GM04503 (cell line): ENCODE measurements at regions not wholly inside any gene's neighbourhood (a gene's known extent, or its start where the extent isn't known, plus 50 kb on each side); places are given as distances from the start of the nearest gene placed in this dataset.
"Not testable (repeated sequence)": the region's sequence is repeated elsewhere in the genome, so short reads cannot be mapped to it uniquely, and the experiment has no call there.

ENCODE experiments used
- DNase-seq: peaks from one replicate; pipeline ENCODE4 v3.0.0-alpha.2; 2012; ENCODE audit warnings: low read depth

DNA sequence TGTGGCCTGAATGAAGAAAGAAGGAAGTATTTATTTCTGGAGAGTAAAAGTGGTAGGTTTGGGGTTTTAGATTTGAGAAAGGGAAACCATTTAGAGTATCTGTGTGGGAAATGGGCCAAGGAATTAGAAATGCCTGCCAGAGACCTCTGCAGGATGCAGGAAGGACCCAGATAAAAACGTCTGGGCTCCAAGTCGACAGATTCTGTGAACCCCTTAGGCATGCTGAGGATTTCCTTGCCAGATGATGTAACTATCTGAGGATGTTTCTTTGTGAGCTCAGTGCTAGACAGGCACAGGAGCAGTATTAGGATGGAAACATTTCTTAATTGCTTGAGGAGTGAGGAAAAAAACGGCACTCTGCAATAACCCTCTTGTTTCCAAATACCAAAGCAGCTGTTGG lies 251.8 kb upstream of the DMRT1 start:
- peak; percentile 9 for DNase-seq

DNA sequence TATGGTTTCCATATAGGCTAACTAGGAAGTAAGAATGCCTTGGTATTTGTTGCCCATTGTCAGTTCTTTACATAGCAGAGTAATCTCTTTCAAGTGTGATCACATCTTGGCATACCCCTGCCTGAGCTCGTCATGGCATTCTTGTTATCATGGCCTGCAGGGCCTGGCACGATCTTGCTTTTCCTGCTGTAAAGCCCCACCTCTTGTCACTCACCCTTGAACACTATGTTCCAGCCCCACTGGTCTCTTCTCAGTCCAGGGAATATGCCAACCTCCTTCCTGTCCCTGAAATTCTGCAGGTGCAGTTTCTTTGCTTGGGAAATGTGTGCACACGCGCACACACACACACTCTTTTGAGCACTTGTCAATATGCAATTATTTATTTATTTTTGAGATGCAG lies 250.2 kb upstream of the DMRT1 start:
- DNase-seq, result no peak

GRCh38 chr9:592225-592624 lies 249.3 kb upstream of the DMRT1 start:
- no peak for DNase-seq

GRCh38 chr9:592733-593132 lies 248.8 kb upstream of the DMRT1 start:
- no peak for DNase-seq

GRCh38 chr9:593809-594208 lies 247.7 kb upstream of the DMRT1 start:
- no peak for DNase-seq

GRCh38 chr9:596703-597102 lies 244.8 kb upstream of the DMRT1 start:
- DNase-seq, result no peak

DNA sequence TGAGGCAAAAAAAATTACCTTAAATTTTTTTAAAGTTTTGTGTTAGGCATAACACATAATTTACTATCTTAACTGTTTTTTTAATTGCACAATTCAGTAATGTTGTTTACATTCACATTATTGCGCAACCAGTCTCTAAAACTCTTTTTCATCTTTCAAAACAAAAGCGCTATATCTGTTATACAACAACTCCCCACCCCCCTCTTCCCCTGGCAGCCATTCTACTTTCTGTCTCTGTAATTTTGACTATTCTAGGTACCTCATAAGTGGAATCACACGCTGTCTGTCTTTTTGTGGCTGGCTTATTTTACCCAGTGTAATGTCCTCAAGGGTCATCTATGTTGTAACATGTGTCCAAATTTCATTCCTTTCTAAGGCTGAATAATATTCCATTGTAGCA lies 241.5 kb upstream of the DMRT1 start:
- no peak for DNase-seq

DNA sequence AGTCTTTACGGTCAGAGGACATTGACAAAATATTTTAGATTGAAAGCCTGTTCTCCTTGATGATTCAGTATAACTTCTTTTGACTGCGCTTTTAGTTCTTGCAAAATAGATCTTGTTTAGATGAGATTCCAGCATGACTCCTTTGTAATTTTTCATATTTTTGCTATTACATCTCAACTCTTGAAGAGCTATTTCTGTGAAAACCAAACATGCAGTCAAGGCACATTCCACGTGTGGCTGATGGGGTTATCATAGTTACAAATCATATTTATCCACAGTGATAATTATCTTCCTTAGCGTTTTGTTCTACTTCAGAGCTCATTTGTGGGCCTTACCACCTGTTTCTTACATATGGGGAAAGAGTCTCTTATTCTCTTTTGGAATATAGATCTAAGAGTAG lies 238.8 kb upstream of the DMRT1 start:
- no peak for DNase-seq

DNA sequence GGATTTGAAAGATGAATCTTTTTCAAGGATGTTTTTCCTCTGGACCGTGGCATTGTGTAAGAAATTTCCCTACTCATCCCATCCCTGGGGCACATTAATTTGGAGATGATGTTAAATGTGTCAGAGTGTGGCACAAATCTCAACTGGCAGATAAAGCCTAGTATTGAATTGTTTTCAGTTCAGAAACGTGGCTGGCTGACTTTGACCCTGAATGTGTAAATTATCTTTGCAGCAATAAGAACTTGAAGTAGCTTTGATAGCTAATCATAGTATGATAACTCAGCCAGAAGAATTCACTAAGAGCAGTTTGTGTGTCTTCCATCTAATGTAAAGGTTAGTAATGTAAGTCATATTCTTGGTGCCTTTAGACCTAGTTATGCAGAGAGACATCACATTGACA lies 238.4 kb upstream of the DMRT1 start:
- no peak for DNase-seq

- DNase-seq, result no peak
Observed at GRCh38 chr9:607417-607816, 234.1 kb upstream of the DMRT1 start.

GRCh38 chr9:613771-614347 lies 227.6 kb upstream of the DMRT1 start:
- DNase-seq, result peak; percentile 56

GRCh38 chr9:614431-614830 lies 227.1 kb upstream of the DMRT1 start:
- DNase-seq, result no peak

DNA sequence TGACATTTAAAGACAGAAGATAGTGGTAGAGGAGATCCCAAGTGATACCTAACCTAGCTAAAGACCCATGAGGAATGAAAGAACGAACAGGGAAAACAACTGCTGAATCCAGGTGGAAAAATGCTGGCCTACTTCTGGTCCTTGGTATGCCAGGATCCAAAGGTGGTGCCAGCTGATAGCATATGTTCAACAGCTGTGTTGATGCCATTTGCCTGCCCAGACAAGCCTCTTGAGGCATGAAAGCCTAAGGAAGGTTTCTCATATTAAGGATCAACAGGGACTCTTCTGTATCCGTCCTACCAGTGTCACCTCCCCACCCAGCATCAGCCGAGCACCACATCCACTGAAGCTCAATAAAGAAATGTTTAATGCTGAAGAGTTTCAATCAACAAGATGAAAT lies 225.7 kb upstream of the DMRT1 start:
- DNase-seq, result no peak

- no peak for DNase-seq
Observed at GRCh38 chr9:616694-617093, 224.8 kb upstream of the DMRT1 start.

- DNase-seq, result no peak
Observed at GRCh38 chr9:617445-618085, 223.9 kb upstream of the DMRT1 start.

DNA sequence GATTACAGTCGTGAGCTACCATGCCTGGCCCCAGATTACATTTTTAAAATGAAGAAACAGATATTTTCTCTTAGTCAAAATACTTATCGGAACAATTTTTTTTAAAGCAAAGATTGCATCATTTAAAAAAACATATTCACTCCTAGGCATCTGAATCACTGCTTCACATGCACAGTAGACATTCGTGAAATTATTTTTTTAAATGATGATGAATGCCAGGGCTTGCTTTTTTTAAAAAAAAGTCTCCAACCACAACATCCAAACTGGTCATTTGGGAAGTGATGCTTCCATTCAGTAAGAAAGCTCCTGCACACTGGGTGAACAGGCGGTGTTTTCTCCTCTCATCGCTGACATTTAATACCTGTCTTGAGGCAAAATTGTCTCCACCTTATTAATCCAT lies 223.0 kb upstream of the DMRT1 start:
- DNase-seq, result no peak

DNA sequence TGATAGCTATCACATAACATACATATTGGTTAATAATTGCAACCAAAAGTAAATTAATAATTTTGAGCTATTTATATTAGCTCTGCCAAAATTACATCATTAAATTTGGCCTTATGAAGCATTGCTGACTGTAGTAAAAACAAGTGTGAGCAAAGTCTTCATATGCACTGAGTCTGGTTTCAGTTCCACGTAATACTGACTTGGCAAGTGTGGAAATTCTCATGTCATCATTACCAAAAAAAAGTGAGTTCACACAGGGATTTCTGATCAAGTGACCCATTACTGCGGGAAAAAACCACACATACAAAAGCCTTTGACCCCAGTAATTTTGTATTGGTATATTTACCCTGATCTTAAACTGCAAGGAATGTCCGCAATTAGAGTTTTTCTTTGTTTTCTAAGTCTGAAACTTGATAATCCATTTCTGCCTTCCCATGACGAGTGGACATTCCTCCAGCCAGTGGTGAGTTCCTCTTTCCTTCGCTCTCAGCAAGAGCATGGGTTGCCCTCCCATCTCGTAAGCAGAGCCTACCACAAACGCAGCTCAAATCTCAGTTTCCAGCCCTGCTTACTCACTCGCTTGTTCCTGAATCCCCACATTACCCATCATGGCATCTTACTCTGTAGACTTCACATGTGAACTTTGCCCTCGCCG lies 220.2 kb upstream of the DMRT1 start:
- DNase-seq, result no peak

GRCh38 chr9:624935-625500 lies 216.5 kb upstream of the DMRT1 start:
- DNase-seq, result no peak

- DNase-seq, result no peak
Observed at GRCh38 chr9:625613-626012, 215.9 kb upstream of the DMRT1 start.

DNA sequence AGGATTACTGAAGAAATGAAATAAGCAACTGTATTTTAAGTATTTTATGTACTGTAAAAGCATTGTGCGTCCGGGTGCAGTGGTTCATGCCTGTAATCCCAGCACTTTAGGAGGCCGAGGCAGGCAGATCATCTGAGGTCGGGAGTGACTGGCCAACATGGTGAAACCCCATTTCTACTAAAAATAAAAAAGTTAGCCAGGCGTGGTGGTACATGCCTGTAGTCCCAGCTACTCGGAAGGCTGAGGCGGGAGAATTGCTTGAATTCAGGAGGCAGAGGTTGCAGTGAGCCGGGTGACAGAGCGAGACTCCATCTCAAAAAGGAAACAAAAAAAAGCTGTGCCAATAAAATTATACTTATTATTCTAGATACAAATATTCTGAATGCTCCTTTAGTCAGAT lies 215.4 kb upstream of the DMRT1 start:
- not testable (repeated sequence) for DNase-seq

- no peak for DNase-seq
Observed at GRCh38 chr9:626596-626995, 214.9 kb upstream of the DMRT1 start.

DNA sequence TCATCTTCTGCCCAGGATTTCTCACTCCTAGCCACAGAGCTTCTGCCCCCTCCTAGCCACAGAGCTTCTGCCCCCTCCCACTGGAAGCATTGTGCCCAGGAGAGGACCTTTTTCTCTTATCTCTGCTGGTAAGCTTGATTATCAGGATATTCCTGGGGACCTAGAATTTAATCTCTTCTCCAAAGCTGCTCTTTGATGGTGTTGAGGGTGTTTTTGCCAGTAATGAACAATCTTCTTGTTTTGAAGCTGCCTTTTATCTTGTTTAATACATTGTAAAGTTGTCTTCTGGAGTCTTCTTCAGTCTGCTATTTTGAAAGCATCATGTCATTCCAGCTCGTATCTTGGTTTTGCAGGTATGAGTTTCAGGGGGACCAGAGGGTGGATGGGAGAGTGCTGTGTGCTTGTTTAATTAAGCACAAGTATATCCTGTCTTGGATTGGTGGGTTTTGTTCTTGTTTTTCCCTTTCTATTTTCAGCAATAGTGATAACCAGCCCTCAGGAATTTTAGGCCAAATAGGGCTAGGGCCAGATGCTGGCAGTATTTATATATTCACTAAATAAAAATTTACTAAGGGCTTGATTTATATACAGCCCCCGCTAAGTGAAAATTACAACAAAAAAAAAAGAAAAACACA lies 214.0 kb upstream of the DMRT1 start:
- no peak for DNase-seq

DNA sequence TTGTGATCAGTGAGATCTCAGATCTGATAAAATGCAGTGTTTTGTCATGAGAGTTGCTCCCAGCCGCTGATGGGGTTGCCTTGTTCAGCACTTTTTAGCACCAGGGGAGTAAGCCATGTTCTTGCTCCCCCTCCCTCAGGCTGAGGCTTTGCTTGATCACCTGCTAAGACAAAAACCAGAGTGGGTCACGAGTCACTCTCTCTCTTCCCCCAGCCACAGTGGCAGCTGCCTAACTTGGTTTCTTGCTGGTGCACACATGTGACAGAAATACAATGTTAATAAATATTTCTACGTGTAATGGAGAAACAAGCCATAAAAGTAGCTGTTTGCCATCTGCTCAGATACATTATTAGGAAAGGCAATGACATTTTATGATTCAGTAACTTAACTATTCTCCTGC lies 212.4 kb upstream of the DMRT1 start:
- no peak for DNase-seq
